H1 (cell line): ENCODE measurements at regions not wholly inside any gene's neighbourhood (a gene's known extent, or its start where the extent isn't known, plus 50 kb on each side); places are given as distances from the start of the nearest gene placed in this dataset.

Source experiments
- CTCF ChIA-PET: fragments of 300-600 bp; sonication (Branson Sonifier 250); formaldehyde crosslinking; loops from one replicate; lab custom pipeline; 2021; ENCODE audit not compliant: partially characterized antibody; lab: Charles Lee
- POLR2A ChIA-PET: fragments of 300-600 bp; sonication (Branson Sonifier 250); formaldehyde crosslinking; loops from one replicate; lab custom pipeline; 2021; ENCODE audit warnings: inconsistent platforms; ENCODE audit not compliant: partially characterized antibody; lab: Charles Lee
- DNase-seq, 2 experiments: peaks; one replicate each; pipeline versions ENCODE4 v3.0.0 to v3.0.0-alpha.2; 2010 to 2022; ENCODE audit warnings: low spot score in 2 of 2, low read depth in 1 of 2, mixed read lengths in 1 of 2
- FAIRE-seq: peaks from 2 replicates; lab custom pipeline; 2011; peaks lifted over from hg19 to GRCh38; lab: Jason Lieb, UNC
- H2AFZ ChIP-seq: 2 replicates; pipeline ENCODE4 v1.8.1; 2012; ENCODE audit warnings: low read length, inconsistent platforms
- H2AK5ac ChIP-seq: 2 replicates; pipeline ENCODE4 v1.6.1; 2013; ENCODE audit warnings: low read depth, low read length
- H2BK120ac ChIP-seq: replicated peaks from 2 replicates; pipeline ENCODE3; 2013; ENCODE audit warnings: low read depth, low read length, inconsistent platforms
- H2BK12ac ChIP-seq: 2 replicates; pipeline ENCODE4 v1.6.1; 2013; ENCODE audit warnings: low read depth, low read length
- H2BK15ac ChIP-seq: 2 replicates; pipeline ENCODE4 v1.6.1; 2013; ENCODE audit warnings: low read length
- H2BK20ac ChIP-seq: 2 replicates; pipeline ENCODE4 v1.6.1; 2013; ENCODE audit warnings: low read length
- H2BK5ac ChIP-seq: 2 replicates; pipeline ENCODE4 v1.6.1; 2013; ENCODE audit warnings: low read depth, low read length
- H3K14ac ChIP-seq: 2 replicates; pipeline ENCODE4 v1.6.1; 2013; ENCODE audit warnings: inconsistent platforms; ENCODE audit not compliant: insufficient read length
- H3K18ac ChIP-seq: 2 replicates; pipeline ENCODE4 v1.6.1; 2013; ENCODE audit warnings: low read length; ENCODE audit errors: extremely low read depth
- H3K23ac ChIP-seq: 2 replicates; pipeline ENCODE4 v1.6.1; 2013; ENCODE audit warnings: inconsistent platforms; ENCODE audit not compliant: insufficient read length
- H3K23me2 ChIP-seq: 2 replicates; pipeline ENCODE4 v1.6.1; 2013; ENCODE audit warnings: low read depth, low read length
- H3K27ac ChIP-seq: 2 replicates; pipeline ENCODE4 v1.6.1; 2011; ENCODE audit warnings: low read depth, low read length, inconsistent platforms
- H3K27me3 ChIP-seq, 4 experiments: replicated peaks in 1 of 4; 1 replicate in 1 of 4; 2 replicates in 3 of 4; pipeline versions ENCODE4 v1.6.1 to v1.8.1; 2011 to 2013; ENCODE audit warnings: low read length in 3 of 4, mild to moderate bottlenecking in 3 of 4, inconsistent platforms in 2 of 4, mixed read lengths in 2 of 4, moderate library complexity in 1 of 4; ENCODE audit not compliant: control insufficient read depth in 3 of 4, insufficient read depth in 3 of 4; ENCODE audit errors: extremely low read depth in 1 of 4
- H3K36me3 ChIP-seq, 4 experiments: 2 replicates each; pipeline versions ENCODE4 v1.6.1 to v1.8.1; 2011 to 2013; ENCODE audit warnings: mild to moderate bottlenecking in 4 of 4, low read length in 3 of 4, moderate library complexity in 2 of 4, control low read depth in 1 of 4, inconsistent platforms in 1 of 4; ENCODE audit not compliant: insufficient read depth in 4 of 4, control insufficient read depth in 2 of 4
- H3K4ac ChIP-seq: replicated peaks from 2 replicates; pipeline ENCODE3; 2013; ENCODE audit warnings: low read length, low read depth, mixed read lengths, inconsistent platforms; ENCODE audit not compliant: insufficient read length
- H3K4me1 ChIP-seq, 4 experiments: replicated peaks in 1 of 4; 1 replicate in 1 of 4; 2 replicates in 3 of 4; pipeline versions ENCODE4 v1.6.1 to v1.8.1; 2011 to 2013; ENCODE audit warnings: low read length in 3 of 4, inconsistent platforms in 2 of 4, mixed read lengths in 1 of 4; ENCODE audit not compliant: insufficient read depth in 4 of 4, control insufficient read depth in 3 of 4
- H3K4me2 ChIP-seq, 2 experiments: 2 replicates each; pipeline versions ENCODE4 v1.6.1 to v1.8.1; 2011 to 2013; ENCODE audit warnings: low read depth in 2 of 2, low read length in 2 of 2, control low read depth in 1 of 2, inconsistent platforms in 1 of 2, mild to moderate bottlenecking in 1 of 2; ENCODE audit not compliant: insufficient read depth in 1 of 2
- H3K4me3 ChIP-seq, 4 experiments: fragments of 200-600, 300-600 bp in 1 of 4; sonication (generic), shearing (Covaris generic), sonication (Bioruptor Twin) in 1 of 4; 2 replicates each; pipeline versions ENCODE4 v1.5.1 to v1.8.1; 2011 to 2016; ENCODE audit warnings: low read length in 4 of 4, low read depth in 3 of 4, control low read depth in 2 of 4, inconsistent platforms in 2 of 4, mild to moderate bottlenecking in 2 of 4, mixed read lengths in 1 of 4, moderate library complexity in 1 of 4; ENCODE audit not compliant: insufficient read depth in 2 of 4; ENCODE audit errors: extremely low read depth in 1 of 4
- H3K56ac ChIP-seq: replicated peaks from 2 replicates; pipeline ENCODE3; 2013; ENCODE audit warnings: low read depth, mild to moderate bottlenecking, mixed read lengths, low read length, inconsistent platforms; ENCODE audit not compliant: insufficient read length
- H3K79me1 ChIP-seq: 2 replicates; pipeline ENCODE4 v1.6.1; 2013; ENCODE audit warnings: low read depth, low read length, control low read depth
- H3K79me2 ChIP-seq, 2 experiments: 2 replicates each; pipeline versions ENCODE4 v1.6.1 to v1.8.1; 2012 to 2013; ENCODE audit warnings: low read length in 2 of 2, mild to moderate bottlenecking in 2 of 2, inconsistent platforms in 1 of 2; ENCODE audit not compliant: insufficient read depth in 2 of 2, control insufficient read depth in 1 of 2
- H3K9ac ChIP-seq, 4 experiments: replicated peaks in 1 of 4; 1 replicate in 1 of 4; 2 replicates in 3 of 4; pipeline versions ENCODE4 v1.6.1 to v1.8.1; 2011 to 2013; ENCODE audit warnings: low read depth in 3 of 4, low read length in 3 of 4, control low read depth in 2 of 4, mild to moderate bottlenecking in 2 of 4, moderate library complexity in 2 of 4, inconsistent platforms in 1 of 4; ENCODE audit errors: extremely low read depth in 1 of 4
- H3K9me3 ChIP-seq, 2 experiments: 2 replicates each; pipeline versions ENCODE4 v1.6.1 to v1.8.1; 2012 to 2013; ENCODE audit warnings: mild to moderate bottlenecking in 2 of 2, moderate library complexity in 2 of 2, control low read depth in 1 of 2, inconsistent platforms in 1 of 2, low read depth in 1 of 2, low read length in 1 of 2, mixed read lengths in 1 of 2; ENCODE audit not compliant: insufficient read depth in 2 of 2
- H4K20me1 ChIP-seq, 2 experiments: replicated peaks in 1 of 2; 2 replicates each; pipeline versions ENCODE3 to v1.8.1; 2011 to 2013; ENCODE audit warnings: inconsistent platforms in 2 of 2, low read length in 2 of 2, mild to moderate bottlenecking in 1 of 2; ENCODE audit not compliant: insufficient read depth in 2 of 2, control insufficient read depth in 1 of 2
- H4K5ac ChIP-seq: 2 replicates; pipeline ENCODE4 v1.6.1; 2013; ENCODE audit warnings: low read length, low read depth, mixed read lengths, inconsistent platforms; ENCODE audit not compliant: insufficient read length
- H4K8ac ChIP-seq: 2 replicates; pipeline ENCODE4 v1.8.0; 2013; ENCODE audit warnings: mild to moderate bottlenecking, moderate library complexity, low read length, inconsistent platforms; ENCODE audit not compliant: insufficient read depth; ENCODE audit errors: extremely low read depth
- H4K91ac ChIP-seq: replicated peaks from 2 replicates; pipeline ENCODE3; 2013; ENCODE audit warnings: low read length, mixed read lengths, inconsistent platforms; ENCODE audit not compliant: insufficient read length
- BRCA1 ChIP-seq: IDR thresholded peaks from 2 replicates; pipeline ENCODE4 v1.6.1; 2012; ENCODE audit warnings: low read depth, low read length, improper control_type of control experiment
- CBX5 ChIP-seq: fragments of 300-800, 300-1000 bp; sonication (generic); IDR thresholded peaks from 2 replicates; pipeline ENCODE4 v1.7.1; 2016; ENCODE audit warnings: antibody characterized with exemption, low read length, low read depth
- CEBPB ChIP-seq: IDR thresholded peaks from 2 replicates; pipeline ENCODE4 v1.6.1; 2012; ENCODE audit warnings: low read depth, low read length
- GABPA ChIP-seq: IDR thresholded peaks from 2 replicates; pipeline ENCODE4 v1.6.1; 2011; ENCODE audit warnings: mild to moderate bottlenecking, low read length, moderate library complexity, borderline replicate concordance; ENCODE audit not compliant: insufficient read depth
- PHF8 ChIP-seq: fragments of 200-600 bp; sonication (generic); conservative IDR thresholded peaks from 2 replicates; pipeline ENCODE4 v1.7.1; 2012; ENCODE audit warnings: low read depth, mild to moderate bottlenecking, inconsistent platforms, low read length, moderate library complexity
- SP2 ChIP-seq: IDR thresholded peaks from 2 replicates; pipeline ENCODE4 v1.6.1; 2012; ENCODE audit warnings: mild to moderate bottlenecking, low read length, inconsistent platforms
- TAF7 ChIP-seq: optimal IDR thresholded peaks from 2 replicates; pipeline ENCODE3; 2011; ENCODE audit warnings: low read depth, mild to moderate bottlenecking, inconsistent platforms, low read length, moderate library complexity, borderline replicate concordance
- TBP ChIP-seq: IDR thresholded peaks from 2 replicates; pipeline ENCODE4 v1.6.1; 2011; ENCODE audit warnings: low read depth, low read length, improper control_type of control experiment
- WGBS, 2 experiments: shearing (Covaris generic) in 1 of 2; methylation state at CpG; one replicate each; pipeline versions ENCODE4 v1.1.6 to v1.1.7; 2013 to 2015; ENCODE audit warnings: low lambda C conversion rate in 2 of 2, mixed read lengths in 2 of 2, inconsistent platforms in 1 of 2, low coverage in 1 of 2, missing lambda C conversion rate in 1 of 2; ENCODE audit not compliant: insufficient replicate concordance in 2 of 2, insufficient coverage in 1 of 2, insufficient read length in 1 of 2; ENCODE audit errors: extremely low coverage in 1 of 2, missing lambda C conversion rate in 1 of 2; 5-methylcytosine and 5-hydroxymethylcytosine counted together

DNA sequence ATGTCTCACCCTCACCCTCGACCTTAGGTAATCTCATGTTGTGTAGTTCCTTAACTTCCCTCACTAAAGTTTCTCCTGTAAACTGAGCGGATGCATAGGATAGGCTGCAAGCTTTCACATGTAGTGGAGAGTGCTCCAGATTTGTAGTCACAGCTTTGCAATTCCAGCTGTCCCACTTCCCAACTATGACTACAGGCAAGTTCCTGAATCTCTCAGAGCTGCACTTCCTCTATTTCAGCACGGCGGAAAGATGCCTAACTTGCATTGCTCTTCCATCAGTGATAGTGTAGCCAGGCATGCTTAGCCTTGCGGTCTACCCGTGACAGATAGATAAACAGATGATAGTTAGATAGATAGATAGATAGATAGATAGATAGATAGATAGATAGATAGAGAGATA lies 183.1 kb upstream of the CCDC68 start:
- no peak for FAIRE-seq

More for the DNA sequence above, 183.1 kb upstream of the CCDC68 start:
- Histone ChIP-seq H2BK5ac (no peak overlapping the region), H3K4ac (no peak overlapping the region), H2BK15ac (no peak overlapping the region), H3K79me1 (no peaks in the 10 kb centered on the region), H2BK20ac (no peak overlapping the region), H3K9me3 (no peaks in the 10 kb centered on the region), H3K56ac (no peak overlapping the region), H3K18ac (no peak overlapping the region), H3K23me2 (no peaks in the 10 kb centered on the region; the same call in 1 of the 2 replicates), H2BK12ac (no peak overlapping the region), H4K91ac (no peak overlapping the region), H2BK120ac (no peak overlapping the region), H2AK5ac (no peak overlapping the region), H4K20me1 (no peaks in the 10 kb centered on the region), H3K27me3 (no peaks in the 10 kb centered on the region), H4K8ac (no peak overlapping the region), H2AFZ (no peak overlapping the region), H3K36me3 (no peaks in the 10 kb centered on the region), H3K4me2 (no peak overlapping the region), H3K23ac (no peak overlapping the region), H3K79me2 (no peaks in the 10 kb centered on the region), H3K27ac (no peak overlapping the region), H4K5ac (no peak overlapping the region), H3K4me3 (no peak overlapping the region), H3K9ac (no peak overlapping the region), H3K4me1 (no peaks in the 10 kb centered on the region), H3K14ac (no peak overlapping the region)
- CTCF ChIA-PET = no interaction called here
- DNase-seq = no peak
- no peak for TF ChIP-seq TBP
- no peak for TF ChIP-seq SP2
- TF ChIP-seq BRCA1 = no peak
- no peak for TF ChIP-seq TAF7
- no peak for TF ChIP-seq PHF8
- no peak for TF ChIP-seq CEBPB
- TF ChIP-seq CBX5 = no peak
- TF ChIP-seq GABPA = no peak
- 90% methylated on average over 6 of the region's 6 CpGs; no CpG with 5 or more reads in 1 of the 2 experiments for WGBS, 2 experiments
- POLR2A ChIA-PET = no interaction called here
